Lower lobe of right lung (tissue), 2 donors: ENCODE measurements at regions not wholly inside any gene's neighbourhood (a gene's known extent, or its start where the extent isn't known, plus 50 kb on each side); places are given as distances from the start of the nearest gene placed in this dataset.
A peak's percentile ranks its signal among the peaks of the same experiment; 100 is the strongest.
"Not testable (repeated sequence)": the region's sequence is repeated elsewhere in the genome, so short reads cannot be mapped to it uniquely, and the experiment has no call there.

Source experiments
- ATAC-seq, 2 donors: fragments of 200-7000 bp; cut with Tn5 transposase; one replicate each; pipeline ENCODE4 v1.9.1; 2020 to 2022; ENCODE audit warnings: mild to moderate bottlenecking in 2 of 2, moderate library complexity in 2 of 2
- DNase-seq: peaks from one replicate; pipeline ENCODE4 v3.0.0-alpha.2; 2020
- H3K27ac ChIP-seq: fragments of 200-600 bp; one replicate; pipeline ENCODE4 v1.8.0; 2022
- H3K27me3 ChIP-seq: fragments of 200-600 bp; one replicate; pipeline ENCODE4 v1.8.0; 2022; ENCODE audit warnings: low read depth
- H3K36me3 ChIP-seq: fragments of 200-600 bp; one replicate; pipeline ENCODE4 v1.8.0; 2022; ENCODE audit warnings: mild to moderate bottlenecking
- H3K4me1 ChIP-seq: fragments of 200-600 bp; one replicate; pipeline ENCODE4 v1.8.0; 2022
- H3K4me3 ChIP-seq: fragments of 200-600 bp; one replicate; pipeline ENCODE4 v1.8.0; 2022; ENCODE audit warnings: mild to moderate bottlenecking
- H3K9me3 ChIP-seq: fragments of 200-600 bp; one replicate; pipeline ENCODE4 v1.8.0; 2022
- intact Hi-C: fragments of 100-400 bp; cut with DNase I; formaldehyde crosslinking; loops from one replicate; pipeline ENCODE4 v1.11.0; 2022
- TF ChIP-seq, protein P1 (sequence below): fragments of 200-600 bp; IDR thresholded peaks from one replicate; pipeline ENCODE4 v1.8.0; 2022; ENCODE audit warnings: antibody characterized with exemption, mild to moderate bottlenecking
- donor health status: DM: no; HTN: yes; CAD: no; lungs with severe emphysema.

DNA sequence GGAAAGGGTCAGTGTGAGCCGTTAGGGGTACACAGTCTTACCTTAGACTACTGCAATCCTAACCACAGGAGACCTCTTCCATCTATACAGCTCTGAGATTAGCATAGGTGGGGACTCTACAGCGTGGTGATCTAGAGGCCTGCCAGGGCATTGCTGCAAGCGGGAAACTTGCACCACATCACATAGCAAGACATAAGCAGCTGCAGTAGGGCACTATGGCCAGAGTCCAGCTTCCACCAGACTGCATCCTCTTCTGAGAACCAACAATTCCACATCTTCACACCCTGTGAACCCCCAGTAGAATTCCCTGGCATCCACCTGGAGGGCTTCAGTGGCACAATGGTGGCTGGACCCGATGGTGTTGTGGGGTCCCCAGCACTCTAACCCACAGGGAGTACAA, 1564.3 kb upstream of the PRR20A start:
- Histone ChIP-seq H3K27ac (no peak overlapping the region), H3K9me3 (no peaks in the 10 kb centered on the region), H3K4me1 (no peaks in the 10 kb centered on the region), H3K36me3 (no peaks in the 10 kb centered on the region), H3K4me3 (no peak overlapping the region), H3K27me3 (no peaks in the 10 kb centered on the region)
- intact Hi-C loops, result no loop called here
- TF ChIP-seq, protein P1, sequence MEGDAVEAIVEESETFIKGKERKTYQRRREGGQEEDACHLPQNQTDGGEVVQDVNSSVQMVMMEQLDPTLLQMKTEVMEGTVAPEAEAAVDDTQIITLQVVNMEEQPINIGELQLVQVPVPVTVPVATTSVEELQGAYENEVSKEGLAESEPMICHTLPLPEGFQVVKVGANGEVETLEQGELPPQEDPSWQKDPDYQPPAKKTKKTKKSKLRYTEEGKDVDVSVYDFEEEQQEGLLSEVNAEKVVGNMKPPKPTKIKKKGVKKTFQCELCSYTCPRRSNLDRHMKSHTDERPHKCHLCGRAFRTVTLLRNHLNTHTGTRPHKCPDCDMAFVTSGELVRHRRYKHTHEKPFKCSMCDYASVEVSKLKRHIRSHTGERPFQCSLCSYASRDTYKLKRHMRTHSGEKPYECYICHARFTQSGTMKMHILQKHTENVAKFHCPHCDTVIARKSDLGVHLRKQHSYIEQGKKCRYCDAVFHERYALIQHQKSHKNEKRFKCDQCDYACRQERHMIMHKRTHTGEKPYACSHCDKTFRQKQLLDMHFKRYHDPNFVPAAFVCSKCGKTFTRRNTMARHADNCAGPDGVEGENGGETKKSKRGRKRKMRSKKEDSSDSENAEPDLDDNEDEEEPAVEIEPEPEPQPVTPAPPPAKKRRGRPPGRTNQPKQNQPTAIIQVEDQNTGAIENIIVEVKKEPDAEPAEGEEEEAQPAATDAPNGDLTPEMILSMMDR, result no peak
- no peak for DNase-seq
- no peak for ATAC-seq

DNA sequence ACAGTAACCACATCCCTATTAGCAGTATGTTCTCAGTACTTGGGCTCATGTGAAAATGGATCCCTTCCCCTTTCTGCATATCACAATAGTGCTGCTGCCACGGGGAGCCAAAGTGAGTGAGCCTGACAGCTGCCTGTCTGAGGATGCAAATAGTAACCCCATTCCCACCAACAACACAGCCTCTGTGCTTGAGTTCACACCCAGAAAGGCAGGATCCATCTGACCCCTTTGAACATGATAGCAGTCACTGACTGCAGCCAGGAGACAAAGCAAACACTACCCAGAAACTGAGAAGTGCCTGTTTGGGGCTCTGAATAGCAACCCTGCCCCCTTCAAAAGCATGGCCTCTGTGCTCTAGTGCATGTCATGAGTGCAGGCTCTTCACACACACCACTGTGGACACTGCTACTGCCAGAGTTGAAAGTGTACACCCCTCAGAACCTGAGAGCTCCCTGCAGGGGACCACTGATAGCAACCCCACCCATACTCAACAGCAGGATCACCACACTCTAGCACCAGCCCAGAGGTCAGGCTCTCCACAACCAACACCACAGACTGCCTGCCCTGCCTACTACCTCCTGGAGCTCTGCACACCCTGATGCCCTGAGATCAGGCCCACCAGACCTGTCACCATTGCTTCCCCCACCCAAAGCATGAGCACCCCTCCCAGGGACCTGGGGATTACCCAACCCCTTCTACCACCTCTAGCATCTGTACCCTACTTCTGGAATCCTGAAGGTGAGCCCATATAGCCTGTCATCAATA, 1563.5 kb upstream of the PRR20A start:
- no peaks in the 10 kb centered on the region for H3K36me3 ChIP-seq
- no peaks in the 10 kb centered on the region for H3K27me3 ChIP-seq
- H3K4me1 ChIP-seq, result no peaks in the 10 kb centered on the region
- ATAC-seq (peak in 1 of 2 donors; percentile 42), DNase-seq (no peak)
- no peak overlapping the region for H3K4me3 ChIP-seq
- H3K27ac ChIP-seq, result no peak overlapping the region
- intact Hi-C loops, result no loop called here
- TF ChIP-seq, protein P1, result no peak
- no peaks in the 10 kb centered on the region for H3K9me3 ChIP-seq

DNA sequence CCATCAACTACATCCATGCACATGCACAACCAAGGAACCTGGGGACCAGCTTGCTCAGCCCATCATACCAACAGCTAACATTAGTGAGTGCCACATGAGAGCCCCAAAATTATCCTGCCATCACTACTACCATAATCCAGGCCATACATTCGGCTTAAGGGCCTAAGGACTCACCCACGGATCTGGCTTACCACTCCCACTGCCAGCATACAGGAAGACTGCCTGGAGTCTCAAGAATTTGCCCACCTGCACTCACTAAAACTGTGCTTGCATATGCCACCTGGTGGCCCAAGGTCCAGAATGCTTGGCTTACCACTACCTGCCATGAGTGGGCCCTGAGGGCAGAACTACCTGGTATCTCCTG, 1562.9 kb upstream of the PRR20A start:
- intact Hi-C loops, result no loop called here
- no peak overlapping the region for H3K4me3 ChIP-seq
- H3K4me1 ChIP-seq, result no peaks in the 10 kb centered on the region
- H3K27ac ChIP-seq, result no peak overlapping the region
- H3K27me3 ChIP-seq, result no peaks in the 10 kb centered on the region
- no peaks in the 10 kb centered on the region for H3K9me3 ChIP-seq
- TF ChIP-seq, protein P1, result no peak
- DNase-seq (no peak), ATAC-seq (no peak)
- H3K36me3 ChIP-seq, result no peaks in the 10 kb centered on the region

DNA sequence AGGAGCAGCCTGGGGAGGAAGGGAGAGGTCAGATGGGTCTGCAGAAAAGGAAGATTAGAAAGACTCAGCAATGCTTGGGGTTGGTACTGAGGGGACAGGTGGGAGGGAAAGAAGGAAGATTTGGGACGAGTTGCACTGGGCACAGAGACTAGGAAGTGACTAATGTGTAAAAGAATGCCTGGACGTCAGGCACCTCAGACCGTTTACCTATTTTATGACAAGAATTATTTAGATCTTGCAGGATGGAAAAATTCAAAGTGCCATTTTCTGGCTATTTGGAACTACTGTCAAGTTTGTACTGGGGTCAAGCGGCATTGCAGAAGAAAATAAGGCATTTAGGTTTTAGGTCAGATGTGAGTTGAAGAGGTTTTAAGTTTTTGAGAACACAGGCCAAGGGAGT, 1558.4 kb upstream of the PRR20A start:
- H3K27me3 ChIP-seq, H3K27ac ChIP-seq, intact Hi-C loops, H3K4me3 ChIP-seq, H3K36me3 ChIP-seq, ATAC-seq, DNase-seq, H3K9me3 ChIP-seq, H3K4me1 ChIP-seq: not testable (repeated sequence)

DNA sequence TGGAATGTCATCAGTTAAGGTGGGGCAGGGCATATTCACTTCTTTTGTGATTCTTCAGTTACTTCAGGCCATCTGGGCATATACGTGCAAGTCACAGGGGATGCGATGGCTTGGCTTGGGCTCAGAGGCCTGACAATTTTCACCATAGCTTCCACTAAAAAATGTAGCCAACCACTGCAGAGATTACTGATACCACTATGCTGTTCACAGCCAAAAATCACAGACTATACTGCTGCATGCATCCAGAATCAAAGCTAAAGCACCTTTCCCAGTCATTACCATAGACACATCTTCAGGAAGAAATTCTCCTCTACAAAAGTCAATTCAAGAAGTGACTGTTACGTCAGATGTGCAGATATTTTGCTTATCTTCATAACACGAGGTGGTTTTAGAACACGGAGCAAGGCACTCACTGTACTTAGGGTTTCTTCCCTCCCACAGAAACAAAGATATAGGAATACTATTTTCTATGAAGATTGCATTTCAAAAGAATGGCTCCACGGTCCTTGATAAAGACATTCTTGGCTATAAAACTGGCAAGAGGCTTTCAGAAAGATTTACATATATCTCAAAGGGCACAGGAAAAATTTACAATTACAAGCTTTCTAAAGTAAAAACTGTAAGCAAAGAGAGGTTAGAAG, 1556.6 kb upstream of the PRR20A start:
- TF ChIP-seq, protein P1, result no peak
- H3K27me3 ChIP-seq, result no peaks in the 10 kb centered on the region
- H3K9me3 ChIP-seq, result no peaks in the 10 kb centered on the region
- DNase-seq, result no peak
- H3K27ac ChIP-seq, result no peak overlapping the region
- no peak overlapping the region for H3K4me3 ChIP-seq
- intact Hi-C loops, result no loop called here
- H3K4me1 ChIP-seq, result no peaks in the 10 kb centered on the region
- H3K36me3 ChIP-seq, result no peaks in the 10 kb centered on the region
- ATAC-seq, result no peak

DNA sequence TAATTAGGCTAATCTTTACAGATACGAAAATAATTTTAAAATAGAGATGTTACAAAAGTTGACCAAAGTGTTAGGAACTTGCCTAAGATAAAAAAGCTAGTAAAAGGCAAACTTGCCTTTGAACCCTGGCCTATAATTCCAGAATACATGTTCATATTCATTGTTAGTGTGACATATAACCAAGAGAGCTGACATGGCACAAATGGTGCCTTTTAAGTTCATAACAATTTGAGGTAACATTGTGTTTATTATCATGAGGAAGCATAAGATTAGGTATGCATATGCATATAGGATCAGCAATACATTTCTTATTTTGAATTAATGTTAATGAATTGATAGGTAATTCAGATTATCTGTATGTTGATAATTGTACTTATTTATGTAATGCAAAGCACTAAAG, 1537.9 kb upstream of the PRR20A start:
- no peak overlapping the region for H3K27ac ChIP-seq
- ATAC-seq (no peak), DNase-seq (no peak)
- H3K36me3 ChIP-seq, result no peaks in the 10 kb centered on the region
- no peaks in the 10 kb centered on the region for H3K9me3 ChIP-seq
- TF ChIP-seq, protein P1, result no peak
- H3K4me1 ChIP-seq, result no peaks in the 10 kb centered on the region
- H3K4me3 ChIP-seq, result no peak overlapping the region
- intact Hi-C loops, result no loop called here
- no peaks in the 10 kb centered on the region for H3K27me3 ChIP-seq
